Kidney glomerular epithelial cell (primary cell): ENCODE measurements at regions not wholly inside any gene's neighbourhood (a gene's known extent, or its start where the extent isn't known, plus 50 kb on each side); places are given as distances from the start of the nearest gene placed in this dataset.

ENCODE experiments used
- DNase-seq: peaks from one replicate; lab custom pipeline; 2025; lab: John Stamatoyannopoulos, UW

GRCh38 chr3:153072856-153073255 is 89.2 kb upstream of the RAP2B start:
- DNase-seq = no peak

GRCh38 chr3:153073636-153074035 is 88.4 kb upstream of the RAP2B start:
- no peak for DNase-seq

- DNase-seq = no peak
Observed at GRCh38 chr3:153078826-153079225, 83.2 kb upstream of the RAP2B start.

- DNase-seq = no peak
Observed at GRCh38 chr3:153079386-153079785, 82.6 kb upstream of the RAP2B start.

- DNase-seq = no peak
Observed at GRCh38 chr3:153080778-153081240, 81.2 kb upstream of the RAP2B start.

- no peak for DNase-seq
Observed at GRCh38 chr3:153084431-153084830, 77.6 kb upstream of the RAP2B start.

- DNase-seq = no peak
Observed at GRCh38 chr3:153087595-153088566, 74.1 kb upstream of the RAP2B start.

- no peak for DNase-seq
Observed at GRCh38 chr3:153089620-153090019, 72.4 kb upstream of the RAP2B start.

GRCh38 chr3:153090973-153091372 is 71.1 kb upstream of the RAP2B start:
- DNase-seq = no peak

GRCh38 chr3:153093629-153094028 is 68.4 kb upstream of the RAP2B start:
- no peak for DNase-seq

- DNase-seq = no peak
Observed at GRCh38 chr3:153094386-153094785, 67.6 kb upstream of the RAP2B start.

GRCh38 chr3:153095441-153095840 is 66.6 kb upstream of the RAP2B start:
- DNase-seq = no peak

GRCh38 chr3:153096731-153097131 is 65.3 kb upstream of the RAP2B start:
- DNase-seq = peak; percentile 40

GRCh38 chr3:153097213-153097612 is 64.8 kb upstream of the RAP2B start:
- no peak for DNase-seq

GRCh38 chr3:153099131-153099530 is 62.9 kb upstream of the RAP2B start:
- DNase-seq = no peak

- peak; percentile 18 for DNase-seq
Observed at GRCh38 chr3:153103406-153103945, 58.5 kb upstream of the RAP2B start.

GRCh38 chr3:153110041-153110440 is 52.0 kb upstream of the RAP2B start:
- no peak for DNase-seq

GRCh38 chr3:153111016-153111415 is 51.0 kb upstream of the RAP2B start:
- DNase-seq = no peak
